HUES48 (cell line): ENCODE measurements at regions not wholly inside any gene's neighbourhood (a gene's known extent, or its start where the extent isn't known, plus 50 kb on each side); places are given as distances from the start of the nearest gene placed in this dataset.

Experiments used
- H3K27ac ChIP-seq: one replicate; pipeline ENCODE4 v1.7.0; 2013; ENCODE audit warnings: low read depth, low read length, inconsistent platforms
- H3K27me3 ChIP-seq: 2 replicates; pipeline ENCODE4 v1.6.1; 2013; ENCODE audit warnings: mild to moderate bottlenecking, low read length; ENCODE audit not compliant: control insufficient read depth, insufficient read depth
- H3K36me3 ChIP-seq: 2 replicates; pipeline ENCODE4 v1.6.1; 2013; ENCODE audit warnings: low read length; ENCODE audit not compliant: control insufficient read depth, insufficient read depth
- H3K4me1 ChIP-seq: 2 replicates; pipeline ENCODE4 v1.6.1; 2013; ENCODE audit warnings: mild to moderate bottlenecking, low read length; ENCODE audit not compliant: control insufficient read depth, insufficient read depth
- H3K4me3 ChIP-seq: 2 replicates; pipeline ENCODE4 v1.5.1; 2013; ENCODE audit warnings: mild to moderate bottlenecking, low read depth, low read length
- H3K9ac ChIP-seq: 2 replicates; pipeline ENCODE4 v1.6.1; 2013; ENCODE audit warnings: mild to moderate bottlenecking, low read depth, low read length, moderate library complexity
- H3K9me3 ChIP-seq: 2 replicates; pipeline ENCODE4 v1.6.1; 2013; ENCODE audit warnings: low read length; ENCODE audit not compliant: control insufficient read depth, insufficient read depth

DNA sequence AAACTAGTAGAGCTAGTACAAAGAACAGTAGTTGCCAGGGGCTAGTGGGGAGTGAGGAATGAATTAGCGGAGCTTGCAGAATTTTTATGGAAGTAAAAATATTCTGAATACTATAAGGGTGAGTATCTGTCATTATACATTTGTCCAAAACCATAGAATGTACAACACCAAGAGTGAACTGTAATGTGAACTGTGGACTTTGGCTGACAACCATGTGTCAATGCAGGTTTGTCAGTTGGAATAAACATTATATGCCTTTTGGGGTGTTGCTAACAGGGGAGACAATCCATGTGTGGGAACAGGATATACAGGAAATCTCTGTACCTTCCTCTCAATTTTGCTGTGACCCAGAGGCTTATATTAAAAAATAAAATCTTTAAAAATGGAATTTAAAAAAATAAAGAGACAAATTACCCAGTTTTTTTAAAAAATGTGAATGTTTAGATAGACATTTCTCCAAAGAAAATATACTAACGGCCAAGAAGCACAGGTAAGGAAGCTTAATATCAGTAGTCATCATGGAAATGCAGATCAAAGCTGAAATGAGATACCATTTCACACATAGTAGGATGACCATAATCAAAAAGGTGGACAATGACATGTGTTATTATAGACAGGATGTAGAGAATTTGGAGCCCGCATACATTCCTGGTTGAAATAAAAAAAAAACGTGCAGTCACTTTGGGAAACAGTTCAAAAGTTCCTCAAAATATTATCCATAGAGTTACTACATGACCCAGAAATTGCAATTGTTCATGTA lies 899.8 kb downstream of the RAB28 start:
- peaks cover 12% of the 10 kb centered on the region for H3K4me1 ChIP-seq
- no peak overlapping the region for H3K4me3 ChIP-seq
- no peaks in the 10 kb centered on the region for H3K27me3 ChIP-seq
- H3K9ac ChIP-seq: no peak overlapping the region
- H3K27ac ChIP-seq: no peak overlapping the region
- H3K9me3 ChIP-seq: no peaks in the 10 kb centered on the region
- H3K36me3 ChIP-seq: no peaks in the 10 kb centered on the region

DNA sequence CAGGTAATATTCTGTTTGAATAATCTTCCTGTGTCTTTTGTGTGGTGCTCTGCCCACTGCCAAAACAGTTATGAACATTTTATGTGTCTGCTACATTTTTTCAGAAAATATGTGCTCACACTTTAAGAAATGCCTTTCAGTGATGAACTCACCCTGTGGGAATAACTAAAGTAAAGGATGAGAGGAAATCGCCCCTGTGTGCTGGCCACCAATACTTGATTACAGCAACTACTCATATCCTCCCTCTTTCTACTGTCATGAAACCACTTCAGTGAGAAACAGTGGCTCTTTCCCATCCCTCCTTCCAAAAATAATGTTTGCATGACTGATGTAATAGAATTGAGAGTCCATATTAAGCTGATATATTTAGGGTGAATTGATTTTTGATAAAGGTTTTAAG lies 900.9 kb downstream of the RAB28 start:
- H3K27ac ChIP-seq: no peak overlapping the region

GRCh38 chr4:12580787-12581186 lies 903.4 kb downstream of the RAB28 start:
- Histone ChIP-seq H3K36me3 (no peaks in the 10 kb centered on the region), H3K9ac (no peak overlapping the region), H3K27me3 (no peaks in the 10 kb centered on the region), H3K4me3 (no peak overlapping the region), H3K27ac (no peak overlapping the region), H3K4me1 (peaks cover 12% of the 10 kb centered on the region), H3K9me3 (no peaks in the 10 kb centered on the region)

More for the DNA sequence above, 900.9 kb downstream of the RAB28 start:
- H3K9me3 ChIP-seq: no peaks in the 10 kb centered on the region
- H3K9ac ChIP-seq: no peak overlapping the region
- H3K4me3 ChIP-seq: no peak overlapping the region
- H3K4me1 ChIP-seq: peaks cover 12% of the 10 kb centered on the region
- no peaks in the 10 kb centered on the region for H3K27me3 ChIP-seq
- no peaks in the 10 kb centered on the region for H3K36me3 ChIP-seq

- Histone ChIP-seq H3K9me3 (no peaks in the 10 kb centered on the region), H3K4me3 (no peak overlapping the region), H3K4me1 (peaks cover 12% of the 10 kb centered on the region), H3K27ac (no peak overlapping the region), H3K27me3 (no peaks in the 10 kb centered on the region), H3K36me3 (no peaks in the 10 kb centered on the region), H3K9ac (no peak overlapping the region)
These were observed 905.0 kb downstream of the RAB28 start for GRCh38 chr4:12579172-12579571.

GRCh38 chr4:12576409-12576808 lies 907.7 kb downstream of the RAB28 start:
- Histone ChIP-seq H3K4me1 (peaks cover 7% of the 10 kb centered on the region; the same call in 1 of the 2 replicates), H3K9me3 (no peaks in the 10 kb centered on the region), H3K27me3 (no peaks in the 10 kb centered on the region), H3K36me3 (no peaks in the 10 kb centered on the region), H3K4me3 (no peak overlapping the region), H3K27ac (no peak overlapping the region), H3K9ac (no peak overlapping the region)

GRCh38 chr4:12573716-12574115 lies 910.4 kb downstream of the RAB28 start:
- Histone ChIP-seq H3K4me3 (no peak overlapping the region), H3K27ac (no peak overlapping the region), H3K9me3 (no peaks in the 10 kb centered on the region), H3K36me3 (no peaks in the 10 kb centered on the region), H3K27me3 (no peaks in the 10 kb centered on the region), H3K4me1 (no peaks in the 10 kb centered on the region), H3K9ac (no peak overlapping the region)

DNA sequence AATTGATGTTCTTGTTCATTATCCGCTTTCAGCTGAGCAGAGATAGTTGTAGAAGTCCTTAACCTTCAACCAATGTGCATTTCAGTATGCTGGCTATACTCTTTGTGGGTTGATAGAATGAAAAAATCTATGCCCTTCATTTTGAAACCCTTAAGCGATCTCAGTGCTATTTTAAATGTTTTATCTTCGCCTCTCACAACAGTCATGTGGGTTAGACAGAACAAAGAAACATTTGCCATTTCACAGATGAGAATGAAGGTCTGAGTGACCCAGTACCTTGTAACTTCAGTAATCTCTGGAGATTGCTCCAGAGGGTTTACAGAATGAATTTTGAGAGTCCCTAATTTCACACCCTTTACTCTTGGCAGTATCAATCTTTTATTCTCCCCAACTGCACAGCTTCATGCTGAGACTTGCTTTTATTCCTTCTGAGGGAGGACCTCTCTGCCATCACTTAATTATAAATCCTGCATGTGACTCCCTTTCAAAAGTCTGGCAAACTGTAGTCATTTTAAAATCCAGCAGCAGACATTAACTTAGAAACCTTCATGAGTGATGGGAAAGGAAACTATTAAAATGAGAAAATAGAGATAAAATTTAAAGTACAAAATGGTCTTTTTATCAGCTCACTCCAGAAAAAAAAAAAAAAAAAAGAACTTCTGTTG lies 921.5 kb downstream of the RAB28 start:
- Histone ChIP-seq H3K9me3 (no peaks in the 10 kb centered on the region), H3K36me3 (no peaks in the 10 kb centered on the region), H3K4me3 (no peak overlapping the region), H3K4me1 (peaks cover 5% of the 10 kb centered on the region), H3K9ac (no peak overlapping the region), H3K27ac (no peak overlapping the region), H3K27me3 (no peaks in the 10 kb centered on the region)

GRCh38 chr4:12562021-12562420 lies 922.1 kb downstream of the RAB28 start:
- no peaks in the 10 kb centered on the region for H3K36me3 ChIP-seq
- H3K27ac ChIP-seq: no peak overlapping the region
- H3K27me3 ChIP-seq: no peaks in the 10 kb centered on the region
- H3K9me3 ChIP-seq: no peaks in the 10 kb centered on the region
- peaks cover 5% of the 10 kb centered on the region for H3K4me1 ChIP-seq
- no peak overlapping the region for H3K9ac ChIP-seq
- H3K4me3 ChIP-seq: no peak overlapping the region

GRCh38 chr4:12555011-12555410 lies 929.1 kb downstream of the RAB28 start:
- H3K27ac ChIP-seq: no peak overlapping the region
- no peaks in the 10 kb centered on the region for H3K36me3 ChIP-seq

DNA sequence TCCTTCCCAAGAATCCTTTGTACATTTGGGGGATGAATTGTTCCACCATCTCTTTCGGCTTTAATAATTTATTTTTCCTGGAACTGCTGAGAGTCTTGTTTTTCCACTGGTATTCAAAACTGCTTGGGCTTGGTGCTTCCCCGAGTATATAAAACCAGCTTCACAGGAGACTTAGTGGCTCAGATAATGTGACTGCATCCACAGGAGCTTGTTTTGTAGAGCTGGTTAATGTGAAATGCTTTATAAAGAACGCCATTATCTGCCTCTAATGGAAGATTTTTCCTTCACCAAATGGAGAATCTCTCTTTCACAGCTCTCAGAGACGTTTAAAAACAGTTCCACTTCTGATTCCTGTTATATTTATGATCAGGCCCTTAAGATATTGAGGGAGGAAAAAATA lies 935.5 kb downstream of the RAB28 start:
- Histone ChIP-seq H3K36me3 (no peaks in the 10 kb centered on the region), H3K4me1 (0 out of 2 replicates have a peak, but pooled peaks cover 6% of the 10 kb centered on the region), H3K4me3 (no peak overlapping the region), H3K9me3 (0 out of 2 replicates have a peak, but pooled peaks cover 4% of the 10 kb centered on the region), H3K9ac (no peak overlapping the region), H3K27ac (no peak overlapping the region), H3K27me3 (no peaks in the 10 kb centered on the region)

More at GRCh38 chr4:12555011-12555410, 929.1 kb downstream of the RAB28 start:
- Histone ChIP-seq H3K4me3 (no peak overlapping the region), H3K9ac (no peak overlapping the region), H3K27me3 (no peaks in the 10 kb centered on the region), H3K4me1 (no peaks in the 10 kb centered on the region), H3K9me3 (0 out of 2 replicates have a peak, but pooled peaks cover 4% of the 10 kb centered on the region)

- no peak overlapping the region for H3K9ac ChIP-seq
- no peak overlapping the region for H3K4me3 ChIP-seq
- peaks cover 18% of the 10 kb centered on the region for H3K4me1 ChIP-seq
- H3K36me3 ChIP-seq: no peaks in the 10 kb centered on the region
- 0 out of 2 replicates have a peak, but pooled peaks cover 3% of the 10 kb centered on the region for H3K9me3 ChIP-seq
- H3K27ac ChIP-seq: no peak overlapping the region
- H3K27me3 ChIP-seq: no peaks in the 10 kb centered on the region
These were observed 938.3 kb downstream of the RAB28 start for GRCh38 chr4:12545812-12546211.
